ENCODE measurements at regions not wholly inside any gene's neighbourhood (a gene's known extent, or its start where the extent isn't known, plus 50 kb on each side); places are given as distances from the start of the nearest gene placed in this dataset.

- DNase-seq: no peak
These were observed 83.6 kb upstream of the CACUL1 start for GRCh38 chr10:118838364-118838763.

GRCh38 chr10:118839348-118839747 is 84.6 kb upstream of the CACUL1 start:
- no peak for DNase-seq

GRCh38 chr10:118840071-118840775 is 85.5 kb upstream of the CACUL1 start:
- DNase-seq: no peak

GRCh38 chr10:118840776-118841468 is 86.2 kb upstream of the CACUL1 start:
- no peak for DNase-seq

- DNase-seq: no peak
These were observed 87.3 kb upstream of the CACUL1 start for GRCh38 chr10:118841881-118842605.

- no peak for DNase-seq
These were observed 88.3 kb upstream of the CACUL1 start for GRCh38 chr10:118842843-118843624.

GRCh38 chr10:118843647-118844265 is 89.0 kb upstream of the CACUL1 start:
- no peak for DNase-seq

- DNase-seq: no peak
These were observed 90.2 kb upstream of the CACUL1 start for GRCh38 chr10:118844731-118845521.

- no peak for DNase-seq
These were observed 91.0 kb upstream of the CACUL1 start for GRCh38 chr10:118845776-118846175.

- peak; percentile 1 for DNase-seq
These were observed 95.8 kb upstream of the CACUL1 start for GRCh38 chr10:118850418-118851061.

- DNase-seq: no peak
These were observed 96.6 kb upstream of the CACUL1 start for GRCh38 chr10:118851062-118852035.

GRCh38 chr10:118853916-118854315 is 99.1 kb upstream of the CACUL1 start:
- DNase-seq: no peak

GRCh38 chr10:118856106-118856505 is 101.3 kb upstream of the CACUL1 start:
- no peak for DNase-seq

GRCh38 chr10:118865998-118866693 is 111.4 kb upstream of the CACUL1 start:
- no peak for DNase-seq

- no peak for DNase-seq
These were observed 113.0 kb upstream of the CACUL1 start for GRCh38 chr10:118867768-118868167.

GRCh38 chr10:118868589-118868988 is 113.8 kb upstream of the CACUL1 start:
- no peak for DNase-seq

- DNase-seq: no peak
These were observed 115.9 kb upstream of the CACUL1 start for GRCh38 chr10:118870467-118871243.

GRCh38 chr10:118871244-118871865 is 116.6 kb upstream of the CACUL1 start:
- no peak for DNase-seq

All from NCI-H774 (cell line).